ENCODE measurements at regions not wholly inside any gene's neighbourhood (a gene's known extent, or its start where the extent isn't known, plus 50 kb on each side); places are given as distances from the start of the nearest gene placed in this dataset.

DNA sequence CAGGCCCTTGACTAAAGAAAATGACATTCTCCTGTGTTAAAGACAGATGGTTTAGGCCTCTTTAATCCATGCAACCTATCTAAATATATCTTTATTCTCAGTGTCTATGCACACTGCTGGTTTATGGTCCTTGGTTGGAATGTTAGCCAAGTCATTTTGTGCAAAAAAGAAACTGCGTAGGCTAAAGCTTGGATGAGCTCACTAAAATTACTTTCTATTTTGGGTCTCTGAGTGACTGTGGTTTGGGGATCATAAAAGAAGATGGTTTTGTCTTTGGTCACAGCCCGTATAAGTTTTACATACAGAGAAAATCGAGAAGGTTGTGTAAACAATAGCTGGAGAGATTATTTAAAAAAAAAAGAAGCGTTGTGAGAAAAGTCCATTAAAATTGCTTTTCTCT is 443.6 kb downstream of the UBE2NL start:
- no peak overlapping the region for H3K27ac ChIP-seq (ENCODE audit: low read length in 2 of 2)
- Mint-ChIP-seq H3K4me1 (no peaks in the 10 kb centered on the region), H3K4me3 (no peak overlapping the region), H3K27ac (no peak overlapping the region), H3K9me3 (ENCODE audit: insufficient read depth) (no peaks in the 10 kb centered on the region), H3K27me3 (no peaks in the 10 kb centered on the region)
- no peak overlapping the region for H3K9ac ChIP-seq (ENCODE audit: low read length)
- TF ChIP-seq, protein P1, sequence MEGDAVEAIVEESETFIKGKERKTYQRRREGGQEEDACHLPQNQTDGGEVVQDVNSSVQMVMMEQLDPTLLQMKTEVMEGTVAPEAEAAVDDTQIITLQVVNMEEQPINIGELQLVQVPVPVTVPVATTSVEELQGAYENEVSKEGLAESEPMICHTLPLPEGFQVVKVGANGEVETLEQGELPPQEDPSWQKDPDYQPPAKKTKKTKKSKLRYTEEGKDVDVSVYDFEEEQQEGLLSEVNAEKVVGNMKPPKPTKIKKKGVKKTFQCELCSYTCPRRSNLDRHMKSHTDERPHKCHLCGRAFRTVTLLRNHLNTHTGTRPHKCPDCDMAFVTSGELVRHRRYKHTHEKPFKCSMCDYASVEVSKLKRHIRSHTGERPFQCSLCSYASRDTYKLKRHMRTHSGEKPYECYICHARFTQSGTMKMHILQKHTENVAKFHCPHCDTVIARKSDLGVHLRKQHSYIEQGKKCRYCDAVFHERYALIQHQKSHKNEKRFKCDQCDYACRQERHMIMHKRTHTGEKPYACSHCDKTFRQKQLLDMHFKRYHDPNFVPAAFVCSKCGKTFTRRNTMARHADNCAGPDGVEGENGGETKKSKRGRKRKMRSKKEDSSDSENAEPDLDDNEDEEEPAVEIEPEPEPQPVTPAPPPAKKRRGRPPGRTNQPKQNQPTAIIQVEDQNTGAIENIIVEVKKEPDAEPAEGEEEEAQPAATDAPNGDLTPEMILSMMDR (IDR thresholded peaks at IDR 0.05): no peak
- H3K4me3 ChIP-seq (ENCODE audit: control extremely low read depth in 1 of 5, extremely low read depth in 1 of 5, insufficient read depth in 1 of 5, low read depth in 2 of 5, low read length in 4 of 5): no peak overlapping the region
- H4K20me1 ChIP-seq (ENCODE audit: control insufficient read depth, insufficient read depth, low read length, poor library complexity, severe bottlenecking): no peaks in the 10 kb centered on the region
- H3K27me3 ChIP-seq (replicated peaks in 1 of 4; ENCODE audit: control extremely low read depth in 1 of 4, control insufficient read depth in 3 of 4, insufficient read depth in 4 of 4, low read length in 3 of 4): no peaks in the 10 kb centered on the region
- no peaks in the 10 kb centered on the region for H3K4me1 ChIP-seq (ENCODE audit: control insufficient read depth in 2 of 2, insufficient read depth in 2 of 2, low read length in 2 of 2)
- 100% methylated on average over 1 of the region's 4 CpGs for WGBS (ENCODE audit: insufficient coverage)
- ATAC-seq (ENCODE audit: low read depth) (no peak), DNase-seq (no peak)
- intact Hi-C loops (cut with micrococcal nuclease): no loop called here
- no peak overlapping the region for H3K4me2 ChIP-seq (replicated peaks; ENCODE audit: low read depth, low read length, poor library complexity, severe bottlenecking)
- ChIA-PET POLR2A (no interaction called here), CTCF (no interaction called here)
- H3K36me3 ChIP-seq (replicated peaks in 1 of 2; ENCODE audit: control extremely low read depth in 1 of 2, control insufficient read depth in 1 of 2, extremely low read depth in 1 of 2, insufficient read depth in 2 of 2, low read length in 1 of 2): no peaks in the 10 kb centered on the region
- no peaks in the 10 kb centered on the region for H3K79me2 ChIP-seq (ENCODE audit: control insufficient read depth, insufficient read depth, low read length)
- H2AFZ ChIP-seq (ENCODE audit: insufficient read depth, low read depth, low read length, poor library complexity, severe bottlenecking): no peak overlapping the region
- H3K9me3 ChIP-seq (ENCODE audit: control extremely low read depth in 1 of 3, control insufficient read depth in 2 of 3, insufficient read depth in 1 of 3, low read length in 2 of 3): no peaks in the 10 kb centered on the region

DNA sequence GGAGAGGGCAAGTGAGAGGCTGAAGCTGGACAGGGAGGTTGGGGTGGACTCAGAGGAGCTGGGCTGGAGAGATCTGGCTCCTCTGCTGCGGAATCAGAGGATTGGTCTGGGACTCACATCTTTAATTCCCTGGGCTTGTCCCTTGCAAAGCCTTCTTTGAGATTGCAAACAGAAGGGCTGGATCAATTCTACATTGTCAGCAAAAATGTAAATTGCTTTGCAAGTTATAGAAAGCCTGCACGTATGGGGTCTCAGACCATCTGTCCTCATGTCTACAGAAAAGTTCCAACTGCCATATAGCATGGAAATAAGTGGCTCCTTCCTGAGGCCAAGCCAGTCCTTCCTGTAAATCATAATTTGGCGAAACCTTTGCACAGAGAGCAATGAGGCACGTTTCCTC is 449.6 kb downstream of the UBE2NL start:
- intact Hi-C loops (cut with micrococcal nuclease): no loop called here
- no CpG with 5 or more reads among the region's 4 CpGs for WGBS (ENCODE audit: insufficient coverage)
- no peaks in the 10 kb centered on the region for H3K27me3 ChIP-seq (replicated peaks in 1 of 4; ENCODE audit: control extremely low read depth in 1 of 4, control insufficient read depth in 3 of 4, insufficient read depth in 4 of 4, low read length in 3 of 4)
- H3K9me3 ChIP-seq (ENCODE audit: control extremely low read depth in 1 of 3, control insufficient read depth in 2 of 3, insufficient read depth in 1 of 3, low read length in 2 of 3): peaks cover 0 to 2% (median 0%) of the 10 kb centered on the region in 3 donors
- no peaks in the 10 kb centered on the region for H3K36me3 ChIP-seq (replicated peaks in 1 of 2; ENCODE audit: control extremely low read depth in 1 of 2, control insufficient read depth in 1 of 2, extremely low read depth in 1 of 2, insufficient read depth in 2 of 2, low read length in 1 of 2)
- Mint-ChIP-seq H3K4me3 (no peak overlapping the region), H3K4me1 (no peaks in the 10 kb centered on the region), H3K9me3 (ENCODE audit: insufficient read depth) (peaks cover 3% of the 10 kb centered on the region), H3K27me3 (no peaks in the 10 kb centered on the region), H3K27ac (no peak overlapping the region)
- ChIA-PET POLR2A (no interaction called here), CTCF (no interaction called here)
- ATAC-seq (ENCODE audit: low read depth): no peak
- H3K27ac ChIP-seq (ENCODE audit: low read length in 2 of 2): no peak overlapping the region
- no peak overlapping the region for H3K4me3 ChIP-seq (ENCODE audit: control extremely low read depth in 1 of 5, extremely low read depth in 1 of 5, insufficient read depth in 1 of 5, low read depth in 2 of 5, low read length in 4 of 5)
- no peak for DNase-seq
- no peak overlapping the region for H3K9ac ChIP-seq (ENCODE audit: low read length)
- no peak overlapping the region for H2AFZ ChIP-seq (ENCODE audit: insufficient read depth, low read depth, low read length, poor library complexity, severe bottlenecking)
- no peaks in the 10 kb centered on the region for H3K79me2 ChIP-seq (ENCODE audit: control insufficient read depth, insufficient read depth, low read length)
- no peaks in the 10 kb centered on the region for H4K20me1 ChIP-seq (ENCODE audit: control insufficient read depth, insufficient read depth, low read length, poor library complexity, severe bottlenecking)
- H3K4me1 ChIP-seq (ENCODE audit: control insufficient read depth in 2 of 2, insufficient read depth in 2 of 2, low read length in 2 of 2): no peaks in the 10 kb centered on the region
- no peak for TF ChIP-seq EZH2 (IDR thresholded peaks at IDR 0.05; ENCODE audit: borderline replicate concordance, insufficient read depth, low read depth, low read length, poor library complexity, severe bottlenecking)
- TF ChIP-seq, protein P1 (IDR thresholded peaks at IDR 0.05): no peak
- H3K4me2 ChIP-seq (replicated peaks; ENCODE audit: low read depth, low read length, poor library complexity, severe bottlenecking): no peak overlapping the region

Measured in B cell (primary cell).